Uterus (tissue), 3 donors: ENCODE measurements at regions not wholly inside any gene's neighbourhood (a gene's known extent, or its start where the extent isn't known, plus 50 kb on each side); places are given as distances from the start of the nearest gene placed in this dataset.

ENCODE experiments used
- DNase-seq, 2 donors: peaks; one replicate each; pipeline ENCODE4 v3.0.0-alpha.2; 2019 to 2020
- H3K27ac ChIP-seq, 2 donors: fragments of 200-600 bp; sonication (generic); 1 replicate in 1 of 2; 2 replicates in 1 of 2; pipeline ENCODE4 v1.5.1; 2016 to 2018
- H3K27me3 ChIP-seq, 2 donors: fragments of 200-600 bp; sonication (generic); one replicate each; pipeline ENCODE4 v1.5.1; 2018 to 2019; ENCODE audit warnings: control low read depth in 1 of 2
- H3K36me3 ChIP-seq, 2 donors: fragments of 200-600 bp; sonication (generic); one replicate each; pipeline ENCODE4 v1.5.1; 2019; ENCODE audit warnings: control low read depth in 1 of 2
- H3K4me1 ChIP-seq, 2 donors: fragments of 200-600 bp; sonication (generic); one replicate each; pipeline ENCODE4 v1.5.1; 2018 to 2019; ENCODE audit warnings: control low read depth in 1 of 2
- H3K4me3 ChIP-seq, 2 donors: fragments of 200-600 bp; sonication (generic); 1 replicate in 1 of 2; 2 replicates in 1 of 2; pipeline ENCODE4 v1.5.1; 2018 to 2019; ENCODE audit warnings: mild to moderate bottlenecking in 1 of 2
- H3K9me3 ChIP-seq, 2 donors: fragments of 200-600 bp; sonication (generic); one replicate each; pipeline ENCODE4 v1.5.1; 2019; ENCODE audit warnings: control low read depth in 1 of 2
- CTCF ChIP-seq, 4 experiments: fragments of 200-600 bp in 2 of 4; fragments of 450-650 bp in 2 of 4; sonication (generic) in 2 of 4; IDR thresholded peaks; one replicate each; pipeline ENCODE4 v1.5.1; 2016 to 2019; ENCODE audit warnings: antibody characterized with exemption in 4 of 4, mild to moderate bottlenecking in 2 of 4, moderate library complexity in 1 of 4
- POLR2A ChIP-seq, 2 donors: fragments of 450-650 bp; IDR thresholded peaks; one replicate each; pipeline ENCODE4 v1.6.1; 2016; ENCODE audit warnings: antibody characterized with exemption in 2 of 2, mild to moderate bottlenecking in 1 of 2, moderate library complexity in 1 of 2
- intact Hi-C: fragments of 100-400 bp; cut with DNase I; formaldehyde crosslinking; loops from one replicate; pipeline ENCODE4 v1.15.1; 2023; ENCODE audit warnings: low total_unique reads
- donor health status: DM: yes; HTN: yes; CAD: no.

- no peaks in the 10 kb centered on the region for H3K27me3 ChIP-seq
- H3K4me1 ChIP-seq = no peaks in the 10 kb centered on the region
- TF ChIP-seq CTCF (IDR thresholded peaks at IDR 0.05) = no peak
- TF ChIP-seq POLR2A (IDR thresholded peaks at IDR 0.05) = no peak
These were observed 170.8 kb downstream of the ADSS2 start for GRCh38 chr1:244280859-244281258.

GRCh38 chr1:244283772-244284171 lies 167.9 kb downstream of the ADSS2 start:
- TF ChIP-seq CTCF (IDR thresholded peaks at IDR 0.05) = no peak
- no peak for TF ChIP-seq POLR2A (IDR thresholded peaks at IDR 0.05)
- intact Hi-C loops = no loop called here

More at GRCh38 chr1:244280859-244281258, 170.8 kb downstream of the ADSS2 start:
- Histone ChIP-seq H3K4me3 (no peak overlapping the region), H3K36me3 (no peaks in the 10 kb centered on the region), H3K9me3 (no peaks in the 10 kb centered on the region), H3K27ac (no peak overlapping the region)
- intact Hi-C loops = no loop called here
- no peak for DNase-seq

GRCh38 chr1:244284641-244285156 lies 167.0 kb downstream of the ADSS2 start:
- Histone ChIP-seq H3K4me3 (no peak overlapping the region), H3K36me3 (no peaks in the 10 kb centered on the region), H3K27ac (no peak overlapping the region), H3K4me1 (no peaks in the 10 kb centered on the region), H3K27me3 (no peaks in the 10 kb centered on the region), H3K9me3 (no peaks in the 10 kb centered on the region)
- TF ChIP-seq CTCF (IDR thresholded peaks at IDR 0.05) = no peak
- TF ChIP-seq POLR2A (IDR thresholded peaks at IDR 0.05) = no peak
- intact Hi-C loops = no loop called here
- no peak for DNase-seq

More at GRCh38 chr1:244283772-244284171, 167.9 kb downstream of the ADSS2 start:
- Histone ChIP-seq H3K36me3 (no peaks in the 10 kb centered on the region), H3K4me3 (no peak overlapping the region), H3K9me3 (no peaks in the 10 kb centered on the region), H3K27ac (no peak overlapping the region), H3K4me1 (no peaks in the 10 kb centered on the region), H3K27me3 (no peaks in the 10 kb centered on the region)
- DNase-seq = no peak

GRCh38 chr1:244286341-244286740 lies 165.4 kb downstream of the ADSS2 start:
- Histone ChIP-seq H3K4me3 (no peak overlapping the region), H3K9me3 (no peaks in the 10 kb centered on the region), H3K27ac (no peak overlapping the region), H3K36me3 (no peaks in the 10 kb centered on the region), H3K4me1 (no peaks in the 10 kb centered on the region), H3K27me3 (no peaks in the 10 kb centered on the region)
- no peak for DNase-seq
- TF ChIP-seq CTCF (IDR thresholded peaks at IDR 0.05) (no peak), POLR2A (IDR thresholded peaks at IDR 0.05) (no peak)
- intact Hi-C loops = no loop called here

- no peak for DNase-seq
- Histone ChIP-seq H3K27ac (no peak overlapping the region), H3K36me3 (no peaks in the 10 kb centered on the region), H3K9me3 (no peaks in the 10 kb centered on the region), H3K27me3 (no peaks in the 10 kb centered on the region), H3K4me1 (no peaks in the 10 kb centered on the region), H3K4me3 (no peak overlapping the region)
- intact Hi-C loops = no loop called here
- TF ChIP-seq CTCF (IDR thresholded peaks at IDR 0.05) (no peak), POLR2A (IDR thresholded peaks at IDR 0.05) (no peak)
These were observed 164.0 kb downstream of the ADSS2 start for GRCh38 chr1:244287726-244288125.
